Frontal cortex (tissue), 3 donors: ENCODE measurements at regions not wholly inside any gene's neighbourhood (a gene's known extent, or its start where the extent isn't known, plus 50 kb on each side); places are given as distances from the start of the nearest gene placed in this dataset.
"Not testable (repeated sequence)": the region's sequence is repeated elsewhere in the genome, so short reads cannot be mapped to it uniquely, and the experiment has no call there.

ENCODE experiments used
- DNase-seq, 2 donors: peaks; one replicate each; pipeline ENCODE4 v3.0.0; 2012; ENCODE audit warnings: low spot score in 2 of 2
- FAIRE-seq: peaks from 2 replicates; lab custom pipeline; 2012; peaks lifted over from hg19 to GRCh38; lab: Jason Lieb, UNC
- donor health status: control.
- donor health status: control.
- donor health status: control.

DNA sequence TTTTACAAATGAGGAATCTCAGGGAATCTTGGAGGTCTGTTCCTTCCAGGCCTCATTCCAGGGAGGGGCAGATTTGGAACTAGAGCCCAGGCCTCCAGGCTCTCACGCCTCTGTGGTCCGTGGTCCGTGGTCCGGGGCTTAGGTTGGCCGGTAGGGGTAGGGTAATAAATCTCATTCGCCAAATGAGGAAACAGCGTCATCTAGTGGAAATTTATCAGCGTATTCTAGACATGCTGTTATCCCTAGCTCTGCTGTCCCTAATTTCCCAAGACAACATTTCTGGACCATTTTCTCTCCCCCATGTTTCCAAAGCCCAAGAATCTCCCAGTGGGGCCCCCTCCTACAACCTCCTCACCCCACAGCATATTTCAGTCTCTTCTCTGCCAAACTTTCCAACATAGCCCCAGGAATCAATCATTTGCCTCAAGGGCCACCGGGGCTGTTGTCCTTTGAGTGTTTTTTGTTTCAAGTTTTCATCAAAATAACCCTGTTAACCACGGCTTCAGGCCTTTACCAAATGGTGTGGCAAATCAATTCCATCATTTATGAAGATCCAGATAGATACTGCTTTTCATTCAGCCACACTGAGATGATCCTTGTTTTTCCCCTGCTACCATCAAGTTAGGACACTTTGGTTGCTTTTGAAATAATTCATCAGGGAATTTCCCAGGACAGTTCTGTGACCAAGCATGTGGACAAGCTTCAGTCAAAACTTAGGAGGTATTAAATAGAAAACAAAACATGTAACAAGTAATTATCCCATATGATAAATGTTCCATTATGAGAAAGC is 126.8 kb downstream of the ALDH8A1 start:
- no peak for FAIRE-seq
- peak; percentile 32 to 64 for DNase-seq

DNA sequence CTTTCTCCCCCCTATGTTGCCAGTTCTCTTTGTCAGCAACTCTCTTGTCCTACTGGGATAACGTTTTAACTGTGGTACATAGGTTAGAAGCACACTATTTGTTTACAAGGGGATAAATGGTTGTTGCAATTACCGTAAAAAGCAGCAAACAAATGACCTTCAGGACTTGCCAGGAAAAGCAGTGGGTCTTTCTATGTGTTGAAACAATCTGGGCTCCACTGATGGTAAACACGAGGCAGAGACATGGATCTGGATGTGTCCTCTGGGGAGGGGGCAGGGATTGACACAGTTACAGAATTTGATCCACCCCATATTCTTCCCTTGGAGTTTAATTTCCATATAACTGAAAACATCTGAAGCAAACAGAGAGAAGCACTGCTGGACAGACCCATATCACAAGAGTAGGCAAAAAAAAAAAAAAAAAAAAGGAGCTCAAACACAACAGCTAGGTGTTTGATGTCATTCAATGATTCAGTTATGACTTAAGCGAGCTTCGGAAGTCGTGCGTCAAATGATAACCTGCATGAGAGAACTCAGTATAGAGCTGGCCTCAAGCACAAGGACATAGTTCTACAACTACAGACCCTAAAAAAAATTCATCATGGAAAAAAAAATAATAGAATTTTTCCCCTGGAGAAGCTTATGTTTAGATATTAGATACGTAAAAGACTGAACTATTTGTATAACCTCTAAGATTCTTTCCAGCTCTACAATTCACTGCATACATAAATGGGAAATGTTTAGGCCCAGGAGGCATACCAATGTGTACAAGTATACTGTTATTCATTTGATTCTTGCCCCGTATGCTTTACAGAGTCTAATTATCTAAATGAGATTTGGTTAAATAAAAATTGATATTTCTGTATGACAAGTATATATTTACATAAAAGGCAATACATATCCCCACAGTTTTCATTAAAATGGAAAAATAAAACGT is 127.7 kb downstream of the ALDH8A1 start:
- FAIRE-seq (no peak), DNase-seq (no peak)

DNA sequence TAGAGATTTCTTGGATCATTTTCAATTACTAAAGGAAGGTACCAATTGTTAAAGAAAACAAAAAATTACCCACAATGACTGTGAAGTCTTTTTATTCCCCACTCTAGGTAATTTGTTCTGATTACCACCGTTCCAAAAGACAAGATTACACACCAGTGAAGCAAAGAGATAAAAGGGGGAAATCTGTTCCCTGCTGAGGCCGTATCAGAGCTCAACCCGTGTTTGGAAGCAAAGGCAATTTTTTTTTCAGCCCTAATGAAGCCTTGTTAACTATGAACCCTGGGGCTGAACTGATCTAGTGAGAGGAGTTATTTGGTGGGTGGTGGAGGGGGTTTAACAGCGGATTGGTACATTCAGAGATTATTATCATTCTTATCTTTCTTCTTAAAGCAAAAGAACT is 128.5 kb downstream of the ALDH8A1 start:
- FAIRE-seq (no peak), DNase-seq (no peak)

DNA sequence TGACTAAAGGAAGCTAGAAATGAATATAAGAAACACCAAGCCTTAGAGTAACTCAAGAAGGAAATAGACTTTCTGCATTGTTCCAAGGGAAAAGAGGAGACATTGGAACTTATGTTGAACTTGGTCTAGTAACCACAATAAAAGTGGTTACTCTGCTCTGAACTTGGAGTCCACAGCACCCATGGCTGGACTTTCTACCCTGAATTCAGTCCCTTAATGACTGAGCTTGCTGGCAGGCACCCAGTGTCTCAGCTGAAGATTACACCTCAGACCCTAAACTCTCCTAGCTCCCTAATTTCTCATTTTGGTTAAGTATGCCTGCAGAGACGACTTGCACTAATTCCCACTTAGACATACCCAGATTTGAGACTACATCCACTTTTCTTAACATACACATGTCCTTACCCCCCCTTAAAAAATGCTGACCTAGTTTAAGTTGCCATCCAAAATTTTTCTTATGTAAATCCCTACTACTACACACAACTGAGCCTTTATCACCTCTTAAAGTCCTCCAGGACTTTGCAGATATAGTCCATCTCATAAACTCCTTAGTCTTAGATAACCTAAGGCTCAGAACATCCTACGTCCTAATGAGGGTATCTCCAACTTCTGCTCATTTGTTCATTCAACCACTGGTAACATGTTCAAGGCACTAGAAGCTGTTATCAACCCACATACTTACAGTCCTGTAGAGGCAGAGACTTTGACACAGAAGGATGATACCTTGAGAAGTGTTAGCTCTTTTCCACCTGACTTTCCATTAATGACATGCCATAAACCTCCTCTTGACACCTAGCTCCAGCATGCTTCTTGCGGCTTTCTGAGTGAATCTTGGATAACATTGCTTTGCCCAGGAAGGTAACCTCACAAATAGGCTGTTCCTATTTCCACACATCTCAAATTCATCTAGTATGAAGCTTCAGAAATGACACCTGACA is 129.8 kb downstream of the ALDH8A1 start:
- no peak for DNase-seq
- FAIRE-seq: no peak

DNA sequence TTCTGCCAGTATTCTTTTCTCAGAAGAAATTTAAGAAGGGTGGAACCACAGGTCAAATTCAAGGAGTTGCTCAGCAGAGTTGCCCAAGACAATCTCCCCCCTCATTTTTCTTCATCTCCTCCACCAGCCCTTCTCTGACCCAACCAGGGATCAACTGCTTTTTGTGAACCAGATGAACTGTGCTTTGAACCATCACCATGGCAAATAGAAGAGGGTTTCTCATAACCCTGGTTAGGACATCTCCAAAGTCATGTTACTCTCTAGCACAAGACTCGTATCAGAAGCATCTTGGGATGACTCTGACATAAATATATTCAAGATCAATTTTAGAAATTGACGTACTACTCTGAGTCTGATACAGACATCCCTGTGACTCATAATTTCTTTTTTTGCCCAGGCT is 130.7 kb downstream of the ALDH8A1 start:
- no peak for DNase-seq
- no peak for FAIRE-seq

DNA sequence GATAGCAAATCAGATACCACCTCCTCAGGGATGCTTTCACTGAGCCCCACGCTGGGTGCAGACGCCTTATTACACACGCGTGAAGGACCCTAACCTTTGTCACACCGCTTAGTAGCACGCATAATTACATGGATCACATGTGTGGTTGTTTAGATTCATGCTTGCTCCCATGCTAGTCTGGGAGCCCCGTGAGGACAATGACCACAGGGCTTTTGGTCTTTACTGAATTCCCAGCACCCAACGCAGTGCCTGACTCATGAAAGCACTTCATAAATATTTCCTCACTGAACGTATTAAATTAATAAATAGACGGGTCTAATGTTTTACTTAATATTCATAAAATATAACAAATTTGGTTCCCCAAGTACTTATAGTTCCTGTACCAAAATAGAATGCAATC is 132.5 kb downstream of the ALDH8A1 start:
- no peak for DNase-seq
- FAIRE-seq: no peak

DNA sequence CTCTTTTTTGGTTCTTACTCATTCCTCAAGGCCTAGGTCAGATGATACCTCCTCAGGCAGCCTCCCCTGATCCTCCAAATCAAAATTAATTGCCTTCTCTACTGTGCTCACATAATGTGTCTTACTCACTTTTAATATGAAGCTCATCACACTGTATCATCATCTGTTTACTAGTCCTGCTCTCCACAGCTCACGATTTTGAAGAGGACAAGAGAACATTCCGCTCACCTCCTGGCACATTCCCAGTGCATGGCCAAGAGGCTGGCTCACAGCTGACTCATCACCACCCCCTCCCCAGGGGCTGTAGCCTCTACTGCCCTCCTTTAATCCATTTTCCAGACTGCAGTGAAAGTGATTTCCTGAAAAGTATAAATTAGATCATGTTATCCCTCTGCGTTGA is 133.1 kb downstream of the ALDH8A1 start:
- FAIRE-seq: no peak
- no peak for DNase-seq

DNA sequence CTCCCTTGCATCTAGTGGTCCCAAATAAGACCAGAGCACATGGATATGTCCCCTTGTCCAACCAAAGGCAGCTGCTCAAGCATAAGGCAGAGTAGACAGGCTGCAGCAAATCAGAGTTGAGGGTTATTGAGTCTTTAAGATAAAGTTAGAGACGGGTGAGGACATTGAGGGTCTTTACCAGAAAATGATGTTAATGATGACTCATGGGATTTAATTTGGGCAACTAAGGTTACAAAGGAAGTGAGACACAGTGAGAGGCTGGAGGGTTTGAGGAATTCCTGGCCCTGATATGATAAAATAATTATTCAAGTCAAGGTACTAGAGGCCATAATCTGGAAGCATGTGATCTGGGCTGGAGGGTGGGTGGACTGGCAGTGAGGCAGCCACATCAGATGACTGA is 133.6 kb downstream of the ALDH8A1 start:
- FAIRE-seq (no peak), DNase-seq (no peak)

DNA sequence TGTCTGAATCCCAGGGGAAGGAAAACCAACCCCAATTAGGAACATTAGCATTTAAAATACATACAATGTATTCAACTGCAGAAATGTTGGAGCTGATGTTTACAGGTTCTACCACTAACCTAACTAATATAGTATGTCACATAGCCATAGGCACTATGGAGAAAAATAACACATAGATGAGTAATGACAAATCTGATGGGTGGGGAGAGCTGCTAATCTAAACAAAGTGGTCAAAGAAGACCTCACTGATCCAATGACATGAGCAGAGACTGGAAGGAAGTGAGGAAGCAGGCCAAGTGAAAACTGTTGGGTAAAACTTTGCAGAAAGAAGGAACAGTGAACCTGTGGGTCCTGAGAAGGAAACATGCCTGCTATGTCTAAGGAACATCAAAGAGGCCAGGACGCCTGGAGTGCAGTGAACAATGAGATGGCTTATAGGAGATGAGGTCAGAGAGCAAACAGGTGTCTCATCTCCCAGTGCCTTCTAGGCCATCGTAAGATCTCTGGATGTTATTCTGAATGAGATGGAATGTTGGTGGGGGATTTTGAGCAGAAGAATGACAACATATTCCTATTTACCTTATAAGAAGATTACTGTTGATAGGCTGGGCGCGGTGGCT is 135.7 kb downstream of the ALDH8A1 start:
- DNase-seq (no peak), FAIRE-seq (no peak)

DNA sequence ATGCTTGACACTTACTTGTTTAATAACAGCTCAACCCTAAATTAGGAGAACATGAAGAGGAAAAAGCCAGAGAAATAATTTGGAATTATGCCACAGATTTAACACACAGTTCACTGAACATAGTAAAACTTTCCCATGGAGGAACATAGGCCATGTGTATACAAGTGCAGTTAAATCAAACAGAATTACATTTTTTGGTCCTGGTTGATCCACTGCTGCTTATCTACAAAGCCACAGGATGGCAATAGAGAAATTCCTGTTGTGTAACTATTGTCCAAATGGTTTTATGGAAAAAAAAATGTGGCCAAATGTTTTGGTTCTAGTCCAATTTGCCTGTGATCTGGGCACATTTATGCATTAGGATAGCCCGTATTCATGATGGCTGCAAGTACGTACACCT is 136.8 kb downstream of the ALDH8A1 start:
- FAIRE-seq (no peak), DNase-seq (no peak)

DNA sequence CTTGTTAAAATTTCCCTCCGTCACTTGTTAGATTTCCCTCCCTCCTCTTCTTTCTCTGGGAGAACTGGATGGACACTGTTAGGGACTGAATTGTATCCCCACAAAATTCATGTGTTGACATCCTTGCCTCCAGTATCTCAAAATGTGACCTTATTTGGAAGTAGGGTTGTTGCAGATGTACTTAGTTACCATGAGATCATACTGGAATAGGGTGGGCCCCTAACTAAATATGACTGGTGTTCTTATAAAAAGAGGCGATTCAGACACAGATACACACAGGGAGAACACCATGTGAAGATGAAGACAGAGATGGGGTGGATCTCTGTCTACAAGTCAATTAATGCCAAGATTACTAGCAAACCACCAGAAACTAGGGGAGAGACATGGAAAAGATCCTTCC is 139.5 kb downstream of the ALDH8A1 start:
- FAIRE-seq: no peak
- DNase-seq: no peak

DNA sequence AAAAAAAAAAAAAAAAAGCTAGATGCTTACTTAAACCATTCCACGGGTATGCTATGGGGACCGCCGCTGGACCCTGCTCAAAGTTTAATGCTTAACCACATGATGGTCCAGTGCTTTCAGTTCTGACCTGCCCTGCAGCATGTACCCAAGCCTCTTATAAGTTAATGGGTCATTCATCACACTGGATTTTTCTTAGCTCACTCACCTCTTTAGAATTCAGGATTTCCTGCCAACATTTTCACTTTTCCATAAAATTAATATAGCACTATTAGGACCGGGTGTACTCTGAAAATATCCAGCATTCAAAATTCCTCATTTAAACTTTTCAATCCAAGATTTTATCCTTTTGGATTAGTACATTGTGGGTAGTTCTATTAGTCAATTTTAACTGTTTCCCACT is 140.8 kb downstream of the ALDH8A1 start:
- FAIRE-seq (no peak), DNase-seq (no peak)

DNA sequence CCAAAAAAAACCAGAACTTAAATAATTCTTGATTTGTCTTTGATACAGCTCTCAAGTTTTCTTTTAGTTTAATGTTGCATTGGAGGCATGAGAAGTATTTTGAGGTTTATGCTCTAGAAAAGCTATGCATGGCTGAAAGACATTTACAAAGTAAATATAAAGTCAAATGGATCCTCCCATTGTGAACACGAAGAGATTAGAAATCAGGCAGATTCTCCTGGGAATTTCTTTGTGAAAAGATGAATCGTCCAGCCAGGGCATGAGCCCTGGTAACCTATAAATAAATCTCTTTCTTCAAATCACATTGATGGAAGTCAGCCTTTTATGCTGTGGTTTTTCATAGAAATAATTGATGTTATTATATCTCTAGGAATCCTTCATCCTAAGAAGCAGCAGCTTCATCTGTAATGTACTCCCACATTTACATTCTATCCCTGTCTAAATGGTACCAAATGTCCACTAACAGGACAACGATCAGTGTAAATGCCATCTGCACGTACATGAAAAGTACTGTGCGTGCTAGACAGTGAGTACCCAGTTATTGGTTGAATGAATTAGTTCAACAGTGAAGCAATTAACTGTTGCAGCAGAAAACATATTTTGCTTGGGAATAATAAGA is 143.6 kb downstream of the ALDH8A1 start:
- DNase-seq: no peak
- FAIRE-seq: no peak

DNA sequence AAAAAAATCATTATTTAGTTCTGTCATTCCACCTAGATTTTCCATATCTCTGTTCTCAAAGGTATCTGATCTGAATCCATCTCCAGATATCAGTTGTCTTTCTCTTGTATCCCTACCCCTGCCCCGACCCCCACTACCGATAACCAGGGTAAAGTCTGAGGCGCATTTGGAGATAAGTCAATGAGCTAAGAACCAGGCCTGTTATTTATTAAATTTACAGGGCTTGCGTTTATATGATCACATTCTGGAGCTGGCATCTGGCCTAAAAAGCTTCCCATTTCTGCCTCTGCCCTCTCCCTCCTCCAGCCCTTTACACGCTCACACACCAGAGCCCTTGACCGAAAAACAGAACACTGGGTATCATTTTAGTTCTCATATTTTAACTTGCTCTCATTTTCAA is 144.7 kb downstream of the ALDH8A1 start:
- DNase-seq (no peak), FAIRE-seq (no peak)

DNA sequence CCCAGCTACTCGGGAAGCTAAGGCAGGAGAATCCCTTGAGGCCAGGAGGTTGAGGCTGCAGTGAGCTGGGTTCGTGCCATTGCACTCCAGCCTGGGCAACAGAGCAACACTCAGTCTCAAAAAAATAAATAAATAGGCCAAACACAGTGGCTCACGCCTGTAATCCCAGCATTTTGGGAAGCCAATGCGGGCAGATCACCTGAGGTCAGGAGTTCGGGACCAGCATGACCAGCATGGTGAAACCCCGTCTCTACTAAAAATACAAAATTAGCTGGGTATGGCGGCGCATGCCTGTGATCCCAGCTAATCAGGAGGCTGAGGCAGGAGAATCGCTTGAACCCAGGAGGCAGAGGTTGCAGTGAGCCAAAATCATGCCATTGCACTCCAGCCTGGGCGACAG is 145.6 kb downstream of the ALDH8A1 start:
- not testable (repeated sequence) for DNase-seq, FAIRE-seq

DNA sequence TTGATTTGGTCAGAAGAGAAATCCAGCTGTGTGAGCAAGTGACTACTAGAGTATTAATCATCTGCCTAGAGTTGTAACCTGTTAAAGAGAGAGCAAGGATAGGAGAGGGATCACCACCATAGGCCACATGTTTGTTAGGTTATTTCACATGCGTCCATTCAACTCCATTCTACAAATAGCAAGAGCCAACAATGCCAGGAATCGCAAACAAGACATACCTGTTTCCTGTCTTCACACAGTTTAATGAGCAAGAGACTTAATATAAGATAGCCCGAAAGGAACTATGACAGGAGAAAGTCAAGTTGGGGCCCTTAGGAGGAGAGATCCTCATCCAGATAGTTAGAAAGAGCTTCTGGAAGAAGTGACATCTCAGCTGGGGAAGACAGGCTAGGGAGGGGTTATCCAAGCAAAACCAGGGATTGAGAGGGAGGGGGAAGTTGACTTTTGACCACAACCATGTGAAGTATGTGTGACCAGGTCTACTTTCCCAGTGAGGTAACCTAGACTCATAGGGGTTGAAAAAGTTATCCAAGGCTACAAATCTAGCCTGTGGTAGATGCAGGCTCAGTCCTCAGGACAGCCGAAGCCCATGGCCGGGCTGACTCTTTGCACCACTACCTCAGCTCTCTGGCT is 147.4 kb downstream of the ALDH8A1 start:
- DNase-seq (no peak), FAIRE-seq (no peak)

DNA sequence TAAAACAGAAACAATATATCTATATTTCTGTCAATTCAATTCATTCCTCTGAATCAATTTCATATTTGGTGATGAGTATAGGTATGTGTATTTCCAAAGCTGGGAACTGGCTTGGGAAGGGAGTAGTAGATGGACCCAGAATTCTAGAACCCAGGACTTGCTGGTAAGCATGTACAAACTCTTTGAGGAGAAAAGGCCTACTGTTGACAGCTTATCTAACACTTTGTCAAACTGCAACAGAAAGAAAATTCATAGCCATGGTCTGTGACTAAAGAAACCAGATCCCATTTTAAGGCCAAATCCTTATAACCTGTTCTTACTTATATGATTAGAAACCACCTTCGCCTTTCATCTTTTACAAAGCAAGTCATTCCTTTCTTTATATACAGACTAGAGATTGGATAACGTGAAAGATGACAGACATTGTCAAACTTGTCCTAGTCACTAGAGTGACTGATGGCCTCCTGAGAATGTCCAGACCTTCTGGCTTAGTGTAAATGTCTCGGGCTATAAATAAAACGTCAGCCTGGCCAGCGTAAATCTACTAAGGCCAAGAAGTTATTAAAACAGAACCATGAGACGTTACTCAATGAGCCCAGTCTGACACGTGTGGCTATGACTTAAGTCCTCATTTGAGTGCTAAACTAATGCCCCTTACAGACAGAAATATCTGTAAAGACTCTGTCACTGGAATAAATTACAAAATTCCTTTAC is 152.3 kb downstream of the ALDH8A1 start:
- DNase-seq (no peak), FAIRE-seq (no peak)

DNA sequence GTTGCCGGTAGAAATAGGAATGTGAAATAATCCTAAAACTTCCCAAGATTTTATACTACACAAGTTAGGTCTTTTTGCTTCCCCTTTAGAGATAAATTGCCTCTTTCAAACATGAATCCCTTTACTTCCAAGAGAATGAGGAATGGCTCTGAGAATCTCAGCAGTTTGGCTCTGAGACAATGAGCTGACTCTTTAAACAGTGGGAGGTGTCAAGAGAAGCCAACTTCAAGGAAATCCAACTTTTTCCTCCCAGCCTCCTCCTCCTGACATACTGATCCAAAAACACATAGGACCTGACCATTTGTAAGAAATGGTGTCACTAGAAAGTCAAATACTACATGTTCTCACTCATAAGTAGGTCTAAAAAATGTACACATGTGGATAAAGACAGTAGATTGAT is 154.2 kb downstream of the ALDH8A1 start:
- DNase-seq (peak in 1 of 2 donors; percentile 7), FAIRE-seq (no peak)
